GM12878 (cell line): ENCODE measurements at regions not wholly inside any gene's neighbourhood (a gene's known extent, or its start where the extent isn't known, plus 50 kb on each side); places are given as distances from the start of the nearest gene placed in this dataset.
"Not testable (repeated sequence)": the region's sequence is repeated elsewhere in the genome, so short reads cannot be mapped to it uniquely, and the experiment has no call there.

Source experiments
- ATAC-seq: fragments of 200-7000 bp; cut with Tn5 transposase; 3 replicates; pipeline ENCODE4 v1.9.1; 2020; ENCODE audit warnings: mild to moderate bottlenecking, moderate library complexity
- BruUV-seq: library from RNA; stranded (reverse); fragments of 400-500 nt; replicated peaks from 2 replicates; lab custom pipeline; 2021; lab: Mats Ljungman, UMichigan
- CTCF ChIA-PET: fragments of 300-600 bp; sonication (Branson Sonifier 250); formaldehyde crosslinking; extraction: SDS; loops from one replicate; lab custom pipeline; 2021; ENCODE audit warnings: inconsistent platforms; lab: Yijun Ruan, JAX
- POLR2A ChIA-PET: fragments of 350-600 bp; formaldehyde crosslinking; extraction: SDS; loops from one replicate; lab custom pipeline; 2021; ENCODE audit warnings: inconsistent platforms; lab: Charles Lee
- RAD21 ChIA-PET: fragments of 300-600 bp; sonication (Branson Sonifier 250); formaldehyde crosslinking; loops from one replicate; lab custom pipeline; 2023; ENCODE audit warnings: antibody characterized with exemption; ENCODE audit not compliant: unreplicated experiment; lab: Charles Lee
- SMC1A ChIA-PET: fragments of 300-600 bp; sonication (Branson Sonifier 250); formaldehyde crosslinking; loops from one replicate; lab custom pipeline; 2023; ENCODE audit not compliant: unreplicated experiment, uncharacterized antibody; lab: Charles Lee
- DNase-seq: peaks from one replicate; pipeline ENCODE4 v3.0.0-alpha.2; 2011; ENCODE audit warnings: low read depth, low spot score
- FAIRE-seq: peaks from 3 replicates; lab custom pipeline; 2011; peaks lifted over from hg19 to GRCh38; lab: Jason Lieb, UNC
- H2AFZ ChIP-seq: 2 replicates; pipeline ENCODE4 v1.6.0; 2011; ENCODE audit warnings: low read depth, low read length, control low read depth; ENCODE audit not compliant: control insufficient read depth
- H3K27ac ChIP-seq: 2 replicates; pipeline ENCODE4 v1.5.1; 2011; ENCODE audit warnings: control low read depth; ENCODE audit not compliant: control insufficient read depth, insufficient read depth
- H3K27me3 ChIP-seq, 2 experiments: replicated peaks in 1 of 2; 2 replicates each; pipeline versions ENCODE4 v1.6.0 to v1.6.1; 2011; ENCODE audit warnings: low read length in 1 of 2; ENCODE audit not compliant: control insufficient read depth in 2 of 2, insufficient read depth in 2 of 2
- H3K36me3 ChIP-seq, 2 experiments: 2 replicates each; pipeline ENCODE4 v1.5.1; 2011; ENCODE audit warnings: low read length in 1 of 2; ENCODE audit not compliant: control insufficient read depth in 2 of 2, insufficient read depth in 2 of 2
- H3K4me1 ChIP-seq: 2 replicates; pipeline ENCODE4 v1.6.1; 2011; ENCODE audit warnings: mild to moderate bottlenecking, low read length, moderate library complexity, mixed read lengths; ENCODE audit not compliant: control insufficient read depth, insufficient read depth
- H3K4me2 ChIP-seq: 2 replicates; pipeline ENCODE4 v1.6.0; 2011; ENCODE audit warnings: control low read depth; ENCODE audit not compliant: control insufficient read depth, insufficient read depth
- H3K4me3 ChIP-seq: fragments of 200-600 bp; sonication (generic); 2 replicates; pipeline ENCODE4 v1.5.1; 2016
- H3K79me2 ChIP-seq: 2 replicates; pipeline ENCODE4 v1.6.0; 2011; ENCODE audit warnings: low read length; ENCODE audit not compliant: control insufficient read depth, insufficient read depth
- H3K9ac ChIP-seq: 2 replicates; pipeline ENCODE4 v1.8.0; 2011; ENCODE audit warnings: low read length, control low read depth, mixed read lengths; ENCODE audit not compliant: control insufficient read depth, insufficient read depth
- H3K9me3 ChIP-seq: replicated peaks from 3 replicates; pipeline ENCODE4 v1.5.1; 2011; ENCODE audit warnings: mild to moderate bottlenecking, low read length; ENCODE audit not compliant: control insufficient read depth, insufficient read depth
- H4K20me1 ChIP-seq: 2 replicates; pipeline ENCODE4 v1.6.0; 2011; ENCODE audit not compliant: control insufficient read depth, insufficient read depth
- FOS ChIP-seq: IDR thresholded peaks from 3 replicates; pipeline ENCODE4 v1.6.1; 2011; ENCODE audit warnings: borderline replicate concordance; ENCODE audit not compliant: insufficient read length; ENCODE audit errors: extremely low read depth
- FOXK2 ChIP-seq: fragments of 450-650 bp; IDR thresholded peaks from 2 replicates; pipeline ENCODE4 v1.6.1; 2017; ENCODE audit warnings: mild to moderate bottlenecking, moderate library complexity
- FOXM1 ChIP-seq: IDR thresholded peaks from 2 replicates; pipeline ENCODE4 v1.6.1; 2012; ENCODE audit warnings: low read depth, mild to moderate bottlenecking, inconsistent platforms, low read length, moderate library complexity
- HSF1 ChIP-seq: fragments of 150-350 bp; IDR thresholded peaks from 2 replicates; pipeline ENCODE4 v1.6.1; 2014; ENCODE audit warnings: mild to moderate bottlenecking, low read depth, low read length
- JUND ChIP-seq: IDR thresholded peaks from 2 replicates; pipeline ENCODE4 v1.6.1; 2012; ENCODE audit warnings: low read depth, mild to moderate bottlenecking, low read length, improper control_type of control experiment, moderate library complexity
- RAD51 ChIP-seq: fragments of 450-650 bp; IDR thresholded peaks from 2 replicates; pipeline ENCODE4 v1.6.1; 2016; ENCODE audit warnings: moderate library complexity, mild to moderate bottlenecking, inconsistent platforms
- TARDBP ChIP-seq: IDR thresholded peaks from 2 replicates; pipeline ENCODE4 v1.6.1; 2016; ENCODE audit warnings: borderline replicate concordance
- ZNF207 ChIP-seq: fragments of 450-650 bp; IDR thresholded peaks from 2 replicates; pipeline ENCODE4 v1.6.1; 2014; ENCODE audit warnings: antibody characterized with exemption, mild to moderate bottlenecking, borderline replicate concordance
- WGBS: methylation state at CpG from one replicate; pipeline ENCODE4 v1.1.6; 2016; ENCODE audit warnings: low lambda C conversion rate; ENCODE audit not compliant: insufficient replicate concordance, insufficient coverage; ENCODE audit errors: missing lambda C conversion rate; 5-methylcytosine and 5-hydroxymethylcytosine counted together
- in situ Hi-C: fragments of 300-500 bp; cut with MboI; formaldehyde crosslinking; loops from 9 replicates; pipeline ENCODE4 v1.14.3; 2018; ENCODE audit warnings: mixed read lengths
- intact Hi-C: fragments of 100-400 bp; cut with micrococcal nuclease; formaldehyde crosslinking; loops from one replicate; pipeline ENCODE4 v1.14.2; 2022; ENCODE audit not compliant: unreplicated experiment
- TF ChIP-seq, protein P1 (sequence below): fragments of 450-650 bp; IDR thresholded peaks from 2 replicates; pipeline ENCODE4 v1.6.1; 2017; ENCODE audit warnings: borderline replicate concordance

GRCh38 chr10:65046831-65047230 lies 1525.6 kb downstream of the REEP3 start:
- no peak overlapping the region for H3K4me2 ChIP-seq
- no peaks in the 10 kb centered on the region for H3K36me3 ChIP-seq
- 0% methylated on average over 1 of the region's 1 CpG for WGBS
- TF ChIP-seq HSF1 = no peak
- TF ChIP-seq ZNF207 = no peak
- no peak for TF ChIP-seq RAD51
- no peak for TF ChIP-seq JUND
- no peak for TF ChIP-seq TARDBP
- TF ChIP-seq FOS = no peak
- TF ChIP-seq, protein P1, sequence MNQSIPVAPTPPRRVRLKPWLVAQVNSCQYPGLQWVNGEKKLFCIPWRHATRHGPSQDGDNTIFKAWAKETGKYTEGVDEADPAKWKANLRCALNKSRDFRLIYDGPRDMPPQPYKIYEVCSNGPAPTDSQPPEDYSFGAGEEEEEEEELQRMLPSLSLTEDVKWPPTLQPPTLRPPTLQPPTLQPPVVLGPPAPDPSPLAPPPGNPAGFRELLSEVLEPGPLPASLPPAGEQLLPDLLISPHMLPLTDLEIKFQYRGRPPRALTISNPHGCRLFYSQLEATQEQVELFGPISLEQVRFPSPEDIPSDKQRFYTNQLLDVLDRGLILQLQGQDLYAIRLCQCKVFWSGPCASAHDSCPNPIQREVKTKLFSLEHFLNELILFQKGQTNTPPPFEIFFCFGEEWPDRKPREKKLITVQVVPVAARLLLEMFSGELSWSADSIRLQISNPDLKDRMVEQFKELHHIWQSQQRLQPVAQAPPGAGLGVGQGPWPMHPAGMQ = no peak
- no peak for TF ChIP-seq FOXK2
- TF ChIP-seq FOXM1 = no peak
- ATAC-seq (no peak), DNase-seq (no peak), FAIRE-seq (no peak)
- in situ Hi-C loops = no loop called here
- RAD21 ChIA-PET = no interaction called here
- SMC1A ChIA-PET = no interaction called here
- no peaks in the 10 kb centered on the region for H3K27me3 ChIP-seq
- no peaks in the 10 kb centered on the region for H3K4me1 ChIP-seq
- H3K9me3 ChIP-seq = no peaks in the 10 kb centered on the region
- H3K27ac ChIP-seq = no peak overlapping the region
- POLR2A ChIA-PET = no interaction called here
- no peak overlapping the region for H3K4me3 ChIP-seq
- no peaks in the 10 kb centered on the region for H3K79me2 ChIP-seq
- H2AFZ ChIP-seq = no peak overlapping the region
- intact Hi-C loops = no loop called here
- H4K20me1 ChIP-seq = no peaks in the 10 kb centered on the region
- CTCF ChIA-PET = no interaction called here
- H3K9ac ChIP-seq = no peak overlapping the region
- BruUV-seq = no TSS peak

DNA sequence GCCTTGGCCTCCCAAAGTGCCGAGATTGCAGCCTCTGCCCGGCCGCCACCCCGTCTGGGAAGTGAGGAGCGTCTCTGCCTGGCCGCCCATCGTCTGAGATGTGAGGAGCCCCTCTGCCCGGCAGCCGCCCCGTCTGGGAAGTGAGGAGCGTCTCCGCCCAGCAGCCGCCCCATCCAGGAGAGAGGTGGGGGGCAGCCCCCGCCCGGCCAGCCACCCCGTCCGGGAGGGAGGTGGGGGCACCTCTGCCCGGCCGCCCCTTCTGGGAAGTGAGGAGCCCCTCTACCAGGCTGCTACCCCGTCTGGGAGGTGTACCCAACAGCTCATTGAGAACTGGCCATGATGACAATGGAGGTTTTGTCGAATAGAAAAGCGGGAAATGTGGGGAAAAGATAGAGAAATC lies 1530.9 kb downstream of the REEP3 start:
- in situ Hi-C loops, SMC1A ChIA-PET, FAIRE-seq, POLR2A ChIA-PET, H2AFZ ChIP-seq, H3K9ac ChIP-seq, intact Hi-C loops, ATAC-seq, RAD21 ChIA-PET, H3K4me3 ChIP-seq, BruUV-seq, DNase-seq, H3K4me2 ChIP-seq, H3K79me2 ChIP-seq, H3K4me1 ChIP-seq, CTCF ChIA-PET, H4K20me1 ChIP-seq, H3K9me3 ChIP-seq, H3K27ac ChIP-seq, H3K36me3 ChIP-seq, H3K27me3 ChIP-seq: not testable (repeated sequence)
- 77% methylated on average over 12 of the region's 22 CpGs for WGBS

DNA sequence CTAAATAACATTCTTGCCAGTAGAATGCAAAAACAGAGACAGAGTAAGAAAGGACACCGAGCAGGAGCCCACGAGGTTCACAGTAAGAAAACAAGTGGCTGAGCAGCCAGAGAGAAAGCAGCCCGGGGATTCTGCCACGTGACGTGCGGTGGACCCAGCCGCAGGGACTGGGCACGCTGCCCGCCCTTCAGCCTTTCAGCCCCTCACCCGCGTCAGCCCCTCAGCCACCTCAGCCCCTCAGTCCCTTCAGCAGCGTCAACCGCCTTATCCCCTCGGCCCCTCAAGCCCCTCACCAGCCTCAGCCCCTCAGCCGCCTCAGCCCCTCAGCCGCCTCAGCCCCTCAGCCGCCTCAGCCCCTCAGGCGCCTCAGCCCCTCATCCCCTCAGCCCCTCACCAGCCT lies 1532.2 kb downstream of the REEP3 start:
- H3K79me2 ChIP-seq, H3K9me3 ChIP-seq, SMC1A ChIA-PET, FAIRE-seq, H3K27ac ChIP-seq, H3K4me3 ChIP-seq, in situ Hi-C loops, H4K20me1 ChIP-seq, CTCF ChIA-PET, BruUV-seq, H2AFZ ChIP-seq, H3K9ac ChIP-seq, H3K4me2 ChIP-seq, intact Hi-C loops, H3K4me1 ChIP-seq, H3K36me3 ChIP-seq, RAD21 ChIA-PET, ATAC-seq, H3K27me3 ChIP-seq, DNase-seq, POLR2A ChIA-PET: not testable (repeated sequence)
- 67% methylated on average over 11 of the region's 18 CpGs for WGBS
